ENCODE measurements at regions not wholly inside any gene's neighbourhood (a gene's known extent, or its start where the extent isn't known, plus 50 kb on each side); places are given as distances from the start of the nearest gene placed in this dataset.

GRCh38 chr6:104108634-104109033 lies 751.1 kb downstream of the HACE1 start:
- no peaks in the 10 kb centered on the region for H3K4me1 ChIP-seq (ENCODE audit: control insufficient read depth in 4 of 4, insufficient read depth in 4 of 4, low read length in 3 of 4)
- no peak overlapping the region for H3K27ac ChIP-seq (ENCODE audit: low read depth in 1 of 2, low read length in 2 of 2)
- DNase-seq (ENCODE audit: low spot score): no peak
- peaks cover 0 to 2% (median 0%) of the 10 kb centered on the region in 4 donors for H3K27me3 ChIP-seq (ENCODE audit: control insufficient read depth in 4 of 4, insufficient read depth in 4 of 4, low read length in 3 of 4)
- no peak overlapping the region for H3K4me3 ChIP-seq (ENCODE audit: low read depth in 1 of 3, low read length in 3 of 3)
- H3K9me3 ChIP-seq (ENCODE audit: control insufficient read depth in 4 of 4, low read length in 3 of 4): no peaks in the 10 kb centered on the region
- TF ChIP-seq YY1 (IDR thresholded peaks at IDR 0.05): no peak
- no peak for TF ChIP-seq RXRA (IDR thresholded peaks at IDR 0.05)
- TF ChIP-seq TAF1 (conservative IDR thresholded peaks at IDR 0.05): no peak
- TF ChIP-seq HNF4A (conservative IDR thresholded peaks at IDR 0.05): no peak
- TF ChIP-seq RAD21 (IDR thresholded peaks at IDR 0.05): no peak
- TF ChIP-seq FOXA2 (IDR thresholded peaks at IDR 0.05): no peak
- no peak for TF ChIP-seq EGR1 (IDR thresholded peaks at IDR 0.05; ENCODE audit: low read depth in 2 of 2)
- TF ChIP-seq, protein P1, sequence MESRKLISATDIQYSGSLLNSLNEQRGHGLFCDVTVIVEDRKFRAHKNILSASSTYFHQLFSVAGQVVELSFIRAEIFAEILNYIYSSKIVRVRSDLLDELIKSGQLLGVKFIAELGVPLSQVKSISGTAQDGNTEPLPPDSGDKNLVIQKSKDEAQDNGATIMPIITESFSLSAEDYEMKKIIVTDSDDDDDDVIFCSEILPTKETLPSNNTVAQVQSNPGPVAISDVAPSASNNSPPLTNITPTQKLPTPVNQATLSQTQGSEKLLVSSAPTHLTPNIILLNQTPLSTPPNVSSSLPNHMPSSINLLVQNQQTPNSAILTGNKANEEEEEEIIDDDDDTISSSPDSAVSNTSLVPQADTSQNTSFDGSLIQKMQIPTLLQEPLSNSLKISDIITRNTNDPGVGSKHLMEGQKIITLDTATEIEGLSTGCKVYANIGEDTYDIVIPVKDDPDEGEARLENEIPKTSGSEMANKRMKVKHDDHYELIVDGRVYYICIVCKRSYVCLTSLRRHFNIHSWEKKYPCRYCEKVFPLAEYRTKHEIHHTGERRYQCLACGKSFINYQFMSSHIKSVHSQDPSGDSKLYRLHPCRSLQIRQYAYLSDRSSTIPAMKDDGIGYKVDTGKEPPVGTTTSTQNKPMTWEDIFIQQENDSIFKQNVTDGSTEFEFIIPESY (IDR thresholded peaks at IDR 0.05): no peak
- no peak for TF ChIP-seq CTCF (IDR thresholded peaks at IDR 0.05; ENCODE audit: low read depth, low read length, missing input control)
- TF ChIP-seq NR2F2 (IDR thresholded peaks at IDR 0.05): no peak
- no peak for TF ChIP-seq GABPA (IDR thresholded peaks at IDR 0.05 in 1 of 2, conservative IDR thresholded peaks at IDR 0.05 in 1 of 2)
- no peak for TF ChIP-seq SP1 (IDR thresholded peaks at IDR 0.05)
- TF ChIP-seq FOXA1 (IDR thresholded peaks at IDR 0.05): no peak
- no peak overlapping the region for H3K9ac ChIP-seq (ENCODE audit: low read depth in 1 of 2, low read length in 2 of 2)
- no peaks in the 10 kb centered on the region for H3K36me3 ChIP-seq (ENCODE audit: control insufficient read depth in 4 of 4, insufficient read depth in 3 of 4, low read depth in 1 of 4, low read length in 3 of 4)

- no peak overlapping the region for H3K27ac ChIP-seq (ENCODE audit: low read depth in 1 of 2, low read length in 2 of 2)
- TF ChIP-seq, protein P1 (IDR thresholded peaks at IDR 0.05): no peak
- no peak for TF ChIP-seq NR2F2 (IDR thresholded peaks at IDR 0.05)
- TF ChIP-seq CTCF (IDR thresholded peaks at IDR 0.05; ENCODE audit: low read depth, low read length, missing input control): no peak
- TF ChIP-seq HNF4G (IDR thresholded peaks at IDR 0.05): no peak
- no peak for TF ChIP-seq JUND (IDR thresholded peaks at IDR 0.05)
- no peak for TF ChIP-seq FOXA1 (IDR thresholded peaks at IDR 0.05)
- 89% methylated on average over 6 of the region's 6 CpGs for WGBS
- H3K27me3 ChIP-seq (ENCODE audit: control insufficient read depth in 4 of 4, insufficient read depth in 4 of 4, low read length in 3 of 4): no peaks in the 10 kb centered on the region
- no peaks in the 10 kb centered on the region for H3K4me1 ChIP-seq (ENCODE audit: control insufficient read depth in 4 of 4, insufficient read depth in 4 of 4, low read length in 3 of 4)
- no peak for DNase-seq (ENCODE audit: low spot score)
- H3K9ac ChIP-seq (ENCODE audit: low read depth in 1 of 2, low read length in 2 of 2): no peak overlapping the region
- H3K36me3 ChIP-seq (ENCODE audit: control insufficient read depth in 4 of 4, insufficient read depth in 3 of 4, low read depth in 1 of 4, low read length in 3 of 4): no peaks in the 10 kb centered on the region
- no peaks in the 10 kb centered on the region for H3K9me3 ChIP-seq (ENCODE audit: control insufficient read depth in 4 of 4, low read length in 3 of 4)
- H3K4me3 ChIP-seq (ENCODE audit: low read depth in 1 of 3, low read length in 3 of 3): no peak overlapping the region
Measured at GRCh38 chr6:104095661-104096416, 763.9 kb downstream of the HACE1 start.

Data from liver (tissue), 8 donors.